SK-N-SH (cell line): ENCODE measurements at regions not wholly inside any gene's neighbourhood (a gene's known extent, or its start where the extent isn't known, plus 50 kb on each side); places are given as distances from the start of the nearest gene placed in this dataset.

Experiments used
- CTCF ChIA-PET: fragments of 300-600, 350-600 bp; formaldehyde crosslinking; extraction: SDS; loops from one replicate; lab custom pipeline; 2021; lab: Yijun Ruan, JAX
- POLR2A ChIA-PET: fragments of 350-600 bp; sonication (Branson Sonifier 250); formaldehyde crosslinking; extraction: SDS; loops from one replicate; lab custom pipeline; 2020; ENCODE audit warnings: antibody characterized with exemption, inconsistent platforms; lab: Yijun Ruan, JAX
- DNase-seq: peaks from one replicate; pipeline ENCODE4 v3.0.0; 2012
- H2AFZ ChIP-seq: fragments of 200-600 bp; sonication (generic); 2 replicates; pipeline ENCODE4 v1.8.1; 2016; ENCODE audit warnings: antibody characterized with exemption, mild to moderate bottlenecking, low read depth
- H3F3A ChIP-seq: fragments of 200-600 bp; sonication (generic); replicated peaks from 2 replicates; pipeline ENCODE3; 2016; ENCODE audit warnings: antibody characterized with exemption, mild to moderate bottlenecking; ENCODE audit not compliant: insufficient read depth
- H3K27ac ChIP-seq, 2 experiments: fragments of 200-500 bp in 1 of 2; fragments of 200-600 bp in 1 of 2; sonication (Bioruptor generic) in 1 of 2; sonication (generic), shearing (Covaris generic) in 1 of 2; 2 replicates each; pipeline versions ENCODE4 v1.5.1 to v1.6.1; 2014 to 2016; ENCODE audit warnings: low read depth in 2 of 2, inconsistent platforms in 1 of 2, low read length in 1 of 2, mild to moderate bottlenecking in 1 of 2, mixed read lengths in 1 of 2
- H3K27me3 ChIP-seq: fragments of 200-600 bp; sonication (generic), shearing (Covaris generic); 2 replicates; pipeline ENCODE4 v1.6.1; 2016; ENCODE audit warnings: mixed run types; ENCODE audit not compliant: insufficient read depth
- H3K36me3 ChIP-seq, 2 experiments: fragments of 200-500 bp in 1 of 2; fragments of 200-600 bp in 1 of 2; sonication (Bioruptor generic) in 1 of 2; sonication (generic) in 1 of 2; replicated peaks in 1 of 2; 2 replicates each; pipeline versions ENCODE3 to v1.5.1; 2014 to 2016; ENCODE audit warnings: low read length in 1 of 2, mild to moderate bottlenecking in 1 of 2; ENCODE audit not compliant: insufficient read depth in 2 of 2, control insufficient read depth in 1 of 2
- H3K4me1 ChIP-seq, 2 experiments: fragments of 200-500 bp in 1 of 2; fragments of 200-600 bp in 1 of 2; sonication (Bioruptor generic) in 1 of 2; sonication (generic), shearing (Covaris generic) in 1 of 2; 2 replicates each; pipeline versions ENCODE4 v1.5.1 to v1.6.1; 2014 to 2016; ENCODE audit warnings: low read depth in 1 of 2, low read length in 1 of 2, mixed run types in 1 of 2; ENCODE audit not compliant: insufficient read depth in 2 of 2, control insufficient read depth in 1 of 2
- H3K4me2 ChIP-seq: fragments of 200-600 bp; sonication (generic), shearing (Covaris generic); 2 replicates; pipeline ENCODE4 v1.6.1; 2017; ENCODE audit warnings: mixed run types
- H3K4me3 ChIP-seq, 2 experiments: fragments of 200-500 bp in 1 of 2; fragments of 200-600 bp in 1 of 2; sonication (Bioruptor generic) in 1 of 2; sonication (generic), shearing (Covaris generic) in 1 of 2; 2 replicates each; pipeline versions ENCODE4 v1.5.1 to v1.8.1; 2014 to 2016; ENCODE audit warnings: low read depth in 2 of 2, inconsistent platforms in 1 of 2, low read length in 1 of 2, mild to moderate bottlenecking in 1 of 2, mixed read lengths in 1 of 2, moderate library complexity in 1 of 2
- H3K79me2 ChIP-seq: fragments of 200-600 bp; sonication (generic); 2 replicates; pipeline ENCODE4 v1.8.1; 2017; ENCODE audit warnings: mild to moderate bottlenecking; ENCODE audit not compliant: insufficient read depth
- H3K9ac ChIP-seq: fragments of 200-600 bp; sonication (generic); 2 replicates; pipeline ENCODE4 v1.6.1; 2017; ENCODE audit warnings: mixed run types
- H3K9me2 ChIP-seq: fragments of 200-600 bp; sonication (generic); 2 replicates; pipeline ENCODE4 v1.6.1; 2017; ENCODE audit warnings: mixed run types
- H3K9me3 ChIP-seq: fragments of 200-600 bp; sonication (generic); 2 replicates; pipeline ENCODE4 v1.6.1; 2017; ENCODE audit warnings: mixed run types, mild to moderate bottlenecking, moderate library complexity
- H4K20me1 ChIP-seq: fragments of 200-600 bp; sonication (generic); 2 replicates; pipeline ENCODE4 v1.6.1; 2017; ENCODE audit warnings: mild to moderate bottlenecking, mixed run types; ENCODE audit not compliant: insufficient read depth
- CTCF ChIP-seq: fragments of 200-600 bp; sonication (generic); IDR thresholded peaks from 2 replicates; pipeline ENCODE4 v1.6.1; 2017; ENCODE audit warnings: antibody characterized with exemption, mild to moderate bottlenecking, moderate library complexity
- EP300 ChIP-seq, 2 experiments: IDR thresholded peaks; 2 replicates each; pipeline versions ENCODE4 v1.4.0 to v1.6.1; 2012; ENCODE audit warnings: borderline replicate concordance in 1 of 2, low read depth in 1 of 2, low read length in 1 of 2
- FOXM1 ChIP-seq: IDR thresholded peaks from 2 replicates; pipeline ENCODE4 v1.4.0; 2012; ENCODE audit warnings: low read depth, mild to moderate bottlenecking
- GABPA ChIP-seq: IDR thresholded peaks from 2 replicates; pipeline ENCODE4 v1.4.0; 2012; ENCODE audit warnings: low read depth, mild to moderate bottlenecking
- GATA2 ChIP-seq: sonication (generic); formaldehyde crosslinking; IDR thresholded peaks from 2 replicates; pipeline ENCODE4 v1.5.0; 2020; ENCODE audit warnings: mild to moderate bottlenecking, missing genetic modification reagents
- IRF3 ChIP-seq: fragments of 150-350 bp; IDR thresholded peaks from 2 replicates; pipeline ENCODE4 v1.6.1; 2016; ENCODE audit warnings: mild to moderate bottlenecking, low read depth, low read length
- JUND ChIP-seq: IDR thresholded peaks from 2 replicates; pipeline ENCODE4 v1.4.0; 2012
- MAX ChIP-seq: IDR thresholded peaks from 2 replicates; pipeline ENCODE4 v1.4.0; 2012; ENCODE audit warnings: low read depth
- MEF2A ChIP-seq: IDR thresholded peaks from 2 replicates; pipeline ENCODE4 v1.4.0; 2012; ENCODE audit warnings: low read depth, borderline replicate concordance
- MXI1 ChIP-seq: IDR thresholded peaks from 2 replicates; pipeline ENCODE4 v1.6.1; 2012; ENCODE audit warnings: mild to moderate bottlenecking, low read depth, low read length, improper control_type of control experiment
- NRF1 ChIP-seq: IDR thresholded peaks from 2 replicates; pipeline ENCODE4 v1.6.1; 2012; ENCODE audit warnings: low read depth, mild to moderate bottlenecking, low read length
- POLR2AphosphoS5 ChIP-seq: IDR thresholded peaks from 2 replicates; pipeline ENCODE4 v1.6.1; 2012; ENCODE audit warnings: low read depth, low read length
- REST ChIP-seq: IDR thresholded peaks from 2 replicates; pipeline ENCODE4 v1.6.1; 2012; ENCODE audit warnings: mild to moderate bottlenecking, low read depth, low read length, moderate library complexity
- SMC3 ChIP-seq: IDR thresholded peaks from 2 replicates; pipeline ENCODE4 v1.6.1; 2012; ENCODE audit warnings: low read depth, low read length, improper control_type of control experiment
- TAF1 ChIP-seq: IDR thresholded peaks from 2 replicates; pipeline ENCODE4 v1.6.1; 2012; ENCODE audit warnings: low read depth, mild to moderate bottlenecking, low read length, moderate library complexity, borderline replicate concordance
- USF1 ChIP-seq: IDR thresholded peaks from 2 replicates; pipeline ENCODE4 v1.4.0; 2012; ENCODE audit warnings: low read depth, borderline replicate concordance
- USF2 ChIP-seq: fragments of 150-350 bp; IDR thresholded peaks from 2 replicates; pipeline ENCODE4 v1.6.1; 2017; ENCODE audit warnings: antibody characterized with exemption, low read length, low read depth, borderline replicate concordance
- ZBTB33 ChIP-seq: IDR thresholded peaks from 2 replicates; pipeline ENCODE4 v1.4.0; 2012; ENCODE audit warnings: low read depth, borderline replicate concordance
- WGBS: methylation state at CpG from one replicate; pipeline ENCODE4 v1.1.6; 2017; ENCODE audit warnings: low lambda C conversion rate; 5-methylcytosine and 5-hydroxymethylcytosine counted together

GRCh38 chrX:96170626-96171025 lies 514.0 kb upstream of the DIAPH2 start:
- H3K4me2 ChIP-seq, result no peak overlapping the region
- H3K36me3 ChIP-seq, result no peaks in the 10 kb centered on the region
- H3K9ac ChIP-seq, result no peak overlapping the region
- H3K27me3 ChIP-seq, result no peaks in the 10 kb centered on the region
- no peaks in the 10 kb centered on the region for H4K20me1 ChIP-seq
- TF ChIP-seq CTCF, result no peak
- TF ChIP-seq MXI1, result no peak
- no peak for TF ChIP-seq JUND
- no peak for TF ChIP-seq POLR2AphosphoS5
- no peak for TF ChIP-seq ZBTB33
- no peak for TF ChIP-seq FOXM1
- no peak for TF ChIP-seq MAX
- 0% methylated on average over 1 of the region's 1 CpG for WGBS
- no peaks in the 10 kb centered on the region for H3K9me2 ChIP-seq
- no peak for DNase-seq
- no peaks in the 10 kb centered on the region for H3K79me2 ChIP-seq
- no peaks in the 10 kb centered on the region for H3K4me1 ChIP-seq
- no peak overlapping the region for H3K27ac ChIP-seq
- H3K4me3 ChIP-seq, result no peak overlapping the region
- no peak overlapping the region for H2AFZ ChIP-seq
- H3F3A ChIP-seq, result no peaks in the 10 kb centered on the region
- H3K9me3 ChIP-seq, result no peaks in the 10 kb centered on the region
- CTCF ChIA-PET, result interaction anchor here (0.6 kb wide), 1 partner anchor 45 kb away, joined by 3 read pairs; no protein-coding TSS in a partner anchor
- POLR2A ChIA-PET, result no interaction called here

- Histone ChIP-seq H3F3A (no peaks in the 10 kb centered on the region), H2AFZ (no peak overlapping the region), H3K27ac (no peak overlapping the region), H4K20me1 (no peaks in the 10 kb centered on the region), H3K9me3 (no peaks in the 10 kb centered on the region), H3K79me2 (no peaks in the 10 kb centered on the region), H3K27me3 (no peaks in the 10 kb centered on the region), H3K4me3 (no peak overlapping the region), H3K4me1 (no peaks in the 10 kb centered on the region), H3K9me2 (no peaks in the 10 kb centered on the region), H3K4me2 (no peak overlapping the region), H3K9ac (no peak overlapping the region), H3K36me3 (no peaks in the 10 kb centered on the region)
- ChIA-PET POLR2A (no interaction called here), CTCF (no interaction called here)
- WGBS, result 15% methylated on average over 3 of the region's 3 CpGs
- no peak for DNase-seq
- no peak for TF ChIP-seq EP300 (IDR thresholded peaks at IDR 0.05; ENCODE audit: borderline replicate concordance in 1 of 2, low read depth in 1 of 2, low read length in 1 of 2)
- TF ChIP-seq NRF1, result no peak
- no peak for TF ChIP-seq REST
- no peak for TF ChIP-seq TAF1
- no peak for TF ChIP-seq IRF3
- TF ChIP-seq MEF2A, result no peak
- no peak for TF ChIP-seq GABPA
- TF ChIP-seq USF1, result no peak
- no peak for TF ChIP-seq SMC3
- TF ChIP-seq USF2, result no peak
- TF ChIP-seq GATA2 (CRISPR knock-in tag), result no peak
Measured at GRCh38 chrX:96176921-96177320, 507.7 kb upstream of the DIAPH2 start.
